Muscle of leg (tissue), 3 donors: ENCODE measurements at regions not wholly inside any gene's neighbourhood (a gene's known extent, or its start where the extent isn't known, plus 50 kb on each side); places are given as distances from the start of the nearest gene placed in this dataset.

Source experiments
- DNase-seq: peaks from one replicate; pipeline ENCODE4 v3.0.0; 2013
- H3K27ac ChIP-seq: one replicate; pipeline ENCODE4 v1.5.1; 2013; ENCODE audit warnings: mild to moderate bottlenecking, low read length, control low read depth
- H3K27me3 ChIP-seq: one replicate; pipeline ENCODE4 v1.6.1; 2013; ENCODE audit warnings: low read length; ENCODE audit not compliant: control insufficient read depth, insufficient read depth
- H3K36me3 ChIP-seq: one replicate; pipeline ENCODE4 v1.6.1; 2013; ENCODE audit warnings: low read length; ENCODE audit not compliant: control insufficient read depth, insufficient read depth
- H3K4me1 ChIP-seq: one replicate; pipeline ENCODE4 v1.6.1; 2013; ENCODE audit warnings: low read length; ENCODE audit not compliant: control insufficient read depth, insufficient read depth
- H3K4me3 ChIP-seq: one replicate; pipeline ENCODE4 v1.5.1; 2013; ENCODE audit warnings: low read length, control low read depth
- H3K9me3 ChIP-seq: replicated peaks from 2 replicates; pipeline ENCODE4 v1.6.1; 2013; ENCODE audit warnings: low read depth, low read length; ENCODE audit not compliant: control insufficient read depth
- WGBS: methylation state at CpG from one replicate; pipeline ENCODE4 v1.1.5; 2013; ENCODE audit warnings: missing lambda C conversion rate; ENCODE audit not compliant: insufficient coverage; 5-methylcytosine and 5-hydroxymethylcytosine counted together

DNA sequence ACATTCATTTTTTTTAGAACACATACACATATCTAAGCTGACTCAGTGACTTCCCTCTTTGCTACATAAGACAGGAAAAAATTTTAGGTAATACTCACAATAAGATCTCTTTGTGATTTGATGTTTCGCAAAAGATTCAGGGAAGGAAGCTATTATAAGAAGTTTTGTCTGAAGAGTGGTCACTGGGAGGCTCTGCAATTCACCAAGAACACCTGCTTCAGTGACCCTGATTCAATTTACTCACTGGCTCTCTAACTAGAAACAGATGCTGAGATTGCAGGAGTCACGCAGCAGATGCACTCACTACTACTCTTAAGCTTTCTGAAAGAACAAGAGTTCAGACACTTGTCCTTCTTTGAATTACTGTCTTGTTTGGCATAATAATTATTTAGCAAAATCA, 193.6 kb upstream of the DDI1 start:
- no peaks in the 10 kb centered on the region for H3K4me1 ChIP-seq
- H3K4me3 ChIP-seq = no peak overlapping the region
- no peaks in the 10 kb centered on the region for H3K9me3 ChIP-seq
- no peak overlapping the region for H3K27ac ChIP-seq
- peak; percentile 90 for DNase-seq
- no peaks in the 10 kb centered on the region for H3K36me3 ChIP-seq
- no CpG with 5 or more reads among the region's 2 CpGs for WGBS
- H3K27me3 ChIP-seq = no peaks in the 10 kb centered on the region

- Histone ChIP-seq H3K9me3 (no peaks in the 10 kb centered on the region), H3K4me3 (no peak overlapping the region), H3K27me3 (no peaks in the 10 kb centered on the region), H3K4me1 (peaks cover 3% of the 10 kb centered on the region), H3K36me3 (no peaks in the 10 kb centered on the region), H3K27ac (no peak overlapping the region)
- DNase-seq = no peak
- WGBS = 64% methylated on average over 4 of the region's 7 CpGs
Observed at GRCh38 chr11:103844327-103845215, 191.9 kb upstream of the DDI1 start.

- H3K4me1 ChIP-seq = peaks cover 3% of the 10 kb centered on the region
- DNase-seq = no peak
- H3K36me3 ChIP-seq = no peaks in the 10 kb centered on the region
- H3K4me3 ChIP-seq = no peak overlapping the region
- WGBS = no CpG with 5 or more reads among the region's 1 CpG
- H3K27me3 ChIP-seq = no peaks in the 10 kb centered on the region
- H3K9me3 ChIP-seq = no peaks in the 10 kb centered on the region
- H3K27ac ChIP-seq = no peak overlapping the region
Observed at GRCh38 chr11:103845331-103845730, 191.1 kb upstream of the DDI1 start.

DNA sequence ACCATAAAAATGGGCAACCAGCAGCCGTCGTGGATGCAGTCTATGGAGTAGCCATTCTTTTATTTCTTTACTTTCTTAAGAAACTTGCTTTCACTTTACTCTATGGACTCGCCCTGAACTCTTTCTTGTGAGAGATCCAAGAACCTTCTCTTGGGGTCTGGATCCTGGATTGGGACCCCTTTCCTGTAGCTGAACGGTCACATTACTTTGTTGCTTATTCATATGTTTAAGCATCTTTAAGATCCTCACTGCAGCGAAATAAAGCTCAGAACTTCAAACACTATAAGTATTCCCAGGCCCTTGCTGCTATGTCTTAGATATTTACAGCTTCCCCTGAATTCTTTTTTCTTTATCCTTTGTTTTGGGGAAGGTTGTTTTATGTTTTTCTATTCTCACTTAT, 187.8 kb upstream of the DDI1 start:
- H3K9me3 ChIP-seq = no peaks in the 10 kb centered on the region
- peak; percentile 70 for DNase-seq
- WGBS = 37% methylated on average over 3 of the region's 5 CpGs
- H3K27ac ChIP-seq = no peak overlapping the region
- H3K4me1 ChIP-seq = peaks cover 6% of the 10 kb centered on the region
- no peak overlapping the region for H3K4me3 ChIP-seq
- no peaks in the 10 kb centered on the region for H3K36me3 ChIP-seq
- H3K27me3 ChIP-seq = no peaks in the 10 kb centered on the region

DNA sequence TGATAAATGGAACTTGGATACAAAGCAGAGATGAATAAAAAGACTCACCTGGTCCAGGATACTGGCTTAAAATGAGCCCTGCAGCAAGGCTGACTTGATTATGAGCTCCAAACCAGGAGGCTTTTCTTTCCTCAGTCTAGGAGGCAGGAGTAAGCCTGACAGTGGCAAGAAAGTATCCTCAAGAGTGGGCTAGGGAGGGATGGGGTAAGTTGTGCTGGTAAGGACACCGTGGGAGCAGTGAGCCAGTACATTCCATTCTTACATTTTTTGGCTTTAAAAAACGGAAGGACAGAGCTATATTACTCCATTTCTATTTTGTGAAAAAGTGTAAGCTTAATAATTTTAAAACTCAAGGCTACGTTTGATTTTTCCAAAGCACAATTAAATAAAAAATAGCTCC, 187.1 kb upstream of the DDI1 start:
- Histone ChIP-seq H3K9me3 (no peaks in the 10 kb centered on the region), H3K4me1 (peaks cover 6% of the 10 kb centered on the region), H3K27me3 (no peaks in the 10 kb centered on the region), H3K4me3 (no peak overlapping the region), H3K36me3 (no peaks in the 10 kb centered on the region), H3K27ac (peak overlapping the region; percentile 15)
- DNase-seq = peak; percentile 48
- WGBS = no CpG with 5 or more reads among the region's 3 CpGs

GRCh38 chr11:103850419-103851165, 185.8 kb upstream of the DDI1 start:
- no peak for DNase-seq
- H3K4me1 ChIP-seq = peaks cover 6% of the 10 kb centered on the region
- H3K36me3 ChIP-seq = no peaks in the 10 kb centered on the region
- H3K27ac ChIP-seq = no peak overlapping the region
- H3K9me3 ChIP-seq = no peaks in the 10 kb centered on the region
- no peak overlapping the region for H3K4me3 ChIP-seq
- H3K27me3 ChIP-seq = no peaks in the 10 kb centered on the region
- WGBS = 94% methylated on average over 4 of the region's 6 CpGs

GRCh38 chr11:103851166-103851651, 185.2 kb upstream of the DDI1 start:
- Histone ChIP-seq H3K4me3 (no peak overlapping the region), H3K4me1 (peaks cover 6% of the 10 kb centered on the region), H3K36me3 (no peaks in the 10 kb centered on the region), H3K27me3 (no peaks in the 10 kb centered on the region), H3K9me3 (no peaks in the 10 kb centered on the region), H3K27ac (no peak overlapping the region)
- DNase-seq = peak; percentile 63
- WGBS = no CpG with 5 or more reads among the region's 3 CpGs
